K562 (cell line): ENCODE measurements at regions not wholly inside any gene's neighbourhood (a gene's known extent, or its start where the extent isn't known, plus 50 kb on each side); places are given as distances from the start of the nearest gene placed in this dataset.

ENCODE experiments used
- ATAC-seq: fragments of 200-7000 bp; cut with Tn5 transposase; 3 replicates; pipeline ENCODE4 v1.9.1; 2020; ENCODE audit warnings: moderate library complexity
- BruUV-seq: library from RNA; stranded (reverse); fragments of 400-500 nt; replicated peaks from 2 replicates; lab custom pipeline; 2021; lab: Mats Ljungman, UMichigan
- CTCF ChIA-PET: fragments of 300-600 bp; formaldehyde crosslinking; extraction: SDS; loops from one replicate; lab custom pipeline; 2021; ENCODE audit warnings: low intra/inter-chr PET ratio; lab: Yijun Ruan, JAX
- POLR2A ChIA-PET: fragments of 300-600, 350-650 bp; sonication (Branson Sonifier 250); formaldehyde crosslinking; extraction: SDS; loops from one replicate; lab custom pipeline; 2021; ENCODE audit warnings: antibody characterized with exemption, inconsistent platforms; lab: Yijun Ruan, JAX
- DNase-seq, 4 experiments: peaks; one replicate each; pipeline versions ENCODE4 v3.0.0 to v3.0.0-alpha.2; 2011 to 2018; ENCODE audit warnings: low spot score in 3 of 4, mixed read lengths in 3 of 4; ENCODE audit errors: extremely low read depth in 1 of 4
- FAIRE-seq: peaks from 2 replicates; lab custom pipeline; 2011; peaks lifted over from hg19 to GRCh38; lab: Jason Lieb, UNC
- H2AFZ ChIP-seq: 2 replicates; pipeline ENCODE4 v1.6.0; 2011; ENCODE audit warnings: low read depth, low read length, control low read depth, inconsistent platforms
- H3K27ac ChIP-seq: fragments of 200-600 bp; 3 replicates; pipeline ENCODE4 v1.8.0; 2011; ENCODE audit warnings: low read depth, mild to moderate bottlenecking, control low read depth, inconsistent platforms, low read length, moderate library complexity, mixed read lengths; ENCODE audit errors: extremely low read depth
- H3K27me3 ChIP-seq, 2 experiments: fragments of 300-600 bp in 1 of 2; 2 replicates in 1 of 2; 3 replicates in 1 of 2; pipeline versions ENCODE4 v1.6.0 to v1.8.0; 2011; ENCODE audit warnings: inconsistent platforms in 2 of 2, low read length in 2 of 2, mild to moderate bottlenecking in 1 of 2, mixed read lengths in 1 of 2, moderate library complexity in 1 of 2; ENCODE audit not compliant: control insufficient read depth in 2 of 2, insufficient read depth in 2 of 2
- H3K36me3 ChIP-seq: fragments of 300-600 bp; 3 replicates; pipeline ENCODE4 v1.8.0; 2011; ENCODE audit warnings: mild to moderate bottlenecking, low read length, inconsistent platforms; ENCODE audit not compliant: control insufficient read depth, insufficient read depth
- H3K4me1 ChIP-seq, 2 experiments: fragments of 200-600 bp in 1 of 2; replicated peaks in 1 of 2; 2 replicates in 1 of 2; 3 replicates in 1 of 2; pipeline versions ENCODE4 v1.5.1 to v1.8.0; 2011; ENCODE audit warnings: inconsistent platforms in 2 of 2, low read length in 2 of 2, mild to moderate bottlenecking in 1 of 2, mixed read lengths in 1 of 2, moderate library complexity in 1 of 2; ENCODE audit not compliant: control insufficient read depth in 2 of 2, insufficient read depth in 2 of 2
- H3K4me2 ChIP-seq: 2 replicates; pipeline ENCODE4 v1.6.1; 2011; ENCODE audit warnings: low read length, control low read depth, inconsistent platforms, mixed read lengths; ENCODE audit not compliant: insufficient read depth
- H3K4me3 ChIP-seq: fragments of 200-600 bp; sonication (generic), shearing (Covaris generic); 2 replicates; pipeline ENCODE4 v1.5.1; 2016; ENCODE audit warnings: control low read depth, inconsistent platforms
- H3K79me2 ChIP-seq: fragments of 200-600 bp; 3 replicates; pipeline ENCODE4 v1.8.0; 2011; ENCODE audit warnings: low read length, inconsistent platforms; ENCODE audit not compliant: control insufficient read depth, insufficient read depth
- H3K9ac ChIP-seq, 2 experiments: 2 replicates each; pipeline versions ENCODE4 v1.6.0 to v1.6.1; 2011; ENCODE audit warnings: low read depth in 2 of 2, low read length in 2 of 2, control low read depth in 1 of 2, inconsistent platforms in 1 of 2, mild to moderate bottlenecking in 1 of 2, mixed read lengths in 1 of 2; ENCODE audit not compliant: insufficient read depth in 1 of 2
- H3K9me1 ChIP-seq: one replicate; pipeline ENCODE4 v1.6.0; 2011; ENCODE audit warnings: inconsistent platforms, mild to moderate bottlenecking, low read length, moderate library complexity; ENCODE audit not compliant: control insufficient read depth, insufficient read depth
- H3K9me3 ChIP-seq: replicated peaks from 2 replicates; pipeline ENCODE4 v1.5.1; 2011; ENCODE audit warnings: low read depth, low read length, inconsistent platforms; ENCODE audit not compliant: control insufficient read depth, insufficient read depth
- H4K20me1 ChIP-seq: replicated peaks from 2 replicates; pipeline ENCODE4 v1.6.1; 2011; ENCODE audit warnings: low read length, inconsistent platforms, mixed read lengths; ENCODE audit not compliant: control insufficient read depth, insufficient read depth
- MTA1 ChIP-seq: fragments of 450-650 bp; IDR thresholded peaks from 2 replicates; pipeline ENCODE4 v1.6.1; 2017; ENCODE audit warnings: borderline replicate concordance
- MYC ChIP-seq, 2 experiments: fragments of 250-450 bp in 1 of 2; sonication (Bioruptor Pico) in 1 of 2; IDR thresholded peaks; 2 replicates each; pipeline versions ENCODE4 v1.5.1 to v1.6.1; 2012 to 2021; ENCODE audit warnings: low read depth in 2 of 2, borderline replicate concordance in 1 of 2, improper control_type of control experiment in 1 of 2, low read length in 1 of 2, mild to moderate bottlenecking in 1 of 2, moderate library complexity in 1 of 2
- NFIX ChIP-seq: fragments of 250-450 bp; sonication (Bioruptor Pico); IDR thresholded peaks from 2 replicates; pipeline ENCODE4 v1.4.0; 2020; ENCODE audit warnings: low read depth, mild to moderate bottlenecking, moderate library complexity
- RUNX1 ChIP-seq: sonication (generic); IDR thresholded peaks from 2 replicates; pipeline ENCODE4 v1.6.1; 2016; ENCODE audit warnings: antibody characterized with exemption, low read depth
- ZC3H8 ChIP-seq: fragments of 450-650 bp; IDR thresholded peaks from 2 replicates; pipeline ENCODE4 v1.6.1; 2017
- ZNF263 ChIP-seq: sonication (generic); formaldehyde crosslinking; IDR thresholded peaks from 2 replicates; pipeline ENCODE4 v1.8.0; 2022; ENCODE audit warnings: mild to moderate bottlenecking, missing genetic modification reagents, borderline replicate concordance
- WGBS: fragments of 100-300 bp; shearing (Covaris generic); methylation state at CpG from one replicate; pipeline ENCODE4 v1.1.6; 2016; ENCODE audit warnings: low coverage, mixed read lengths; ENCODE audit not compliant: insufficient coverage; ENCODE audit errors: missing lambda C conversion rate; 5-methylcytosine and 5-hydroxymethylcytosine counted together
- in situ Hi-C: fragments of 300-500 bp; cut with MboI; formaldehyde crosslinking; loops from 4 replicates; pipeline ENCODE4 v1.15.0; 2018; ENCODE audit warnings: inconsistent platforms, mixed read lengths
- intact Hi-C: fragments of 100-400 bp; cut with micrococcal nuclease; formaldehyde crosslinking; loops from 2 replicates; pipeline ENCODE4 v1.14.2; 2022
- TF ChIP-seq, protein P1 (sequence below): sonication (generic); formaldehyde crosslinking; IDR thresholded peaks from 2 replicates; pipeline ENCODE4 v1.8.1; 2023; ENCODE audit warnings: mild to moderate bottlenecking, missing genetic modification reagents
- TF ChIP-seq, protein P2 (sequence below): fragments of 200-600 bp; sonication (generic); IDR thresholded peaks from one replicate; pipeline ENCODE4 v1.6.1; 2012; ENCODE audit warnings: mild to moderate bottlenecking, low read depth, low read length, inconsistent platforms
- TF ChIP-seq, protein P3 (sequence below), 3 experiments: fragments of 200-800 bp in 1 of 3; sonication (Bioruptor generic) in 1 of 3; sonication (generic) in 1 of 3; formaldehyde crosslinking in 1 of 3; IDR thresholded peaks; 2 replicates each; pipeline versions ENCODE4 v1.6.1 to v1.8.0; 2016 to 2022; ENCODE audit warnings: mild to moderate bottlenecking in 2 of 3, missing compliant biosample characterization in 2 of 3, missing genetic modification characterization in 2 of 3, missing genetic modification reagents in 1 of 3

DNA sequence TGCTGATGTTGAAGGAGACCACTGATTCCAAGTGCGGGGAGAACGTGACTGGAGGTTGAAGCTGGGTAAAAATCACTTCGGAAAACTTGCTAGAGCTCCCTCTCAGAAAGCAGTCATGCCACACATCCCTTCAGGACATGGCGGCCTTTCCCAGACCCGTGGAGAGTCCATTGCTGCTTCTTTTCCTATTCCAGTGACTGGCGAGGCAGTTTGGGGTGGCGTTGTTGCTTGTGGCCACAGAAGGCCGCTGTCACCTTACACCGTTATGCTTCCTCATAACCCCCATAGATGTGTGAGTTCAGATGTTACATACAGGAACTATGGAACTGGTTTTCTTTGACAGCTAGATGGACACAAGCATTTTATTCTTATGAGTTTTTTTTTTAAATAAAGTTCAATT is 235.6 kb upstream of the POM121L12 start:
- Histone ChIP-seq H3K9me1 (no peaks in the 10 kb centered on the region), H3K9ac (no peak overlapping the region), H4K20me1 (no peaks in the 10 kb centered on the region), H3K36me3 (no peaks in the 10 kb centered on the region), H3K79me2 (no peaks in the 10 kb centered on the region), H3K4me2 (no peak overlapping the region), H3K4me1 (no peaks in the 10 kb centered on the region), H2AFZ (no peak overlapping the region), H3K27ac (no peak overlapping the region), H3K4me3 (no peak overlapping the region), H3K27me3 (no peaks in the 10 kb centered on the region), H3K9me3 (no peaks in the 10 kb centered on the region)
- FAIRE-seq, result no peak
- CTCF ChIA-PET, result no interaction called here
- BruUV-seq, result no TSS peak
- POLR2A ChIA-PET, result no interaction called here
- no peak for ATAC-seq
- DNase-seq, result no peak
- 1% methylated on average over 9 of the region's 9 CpGs for WGBS
- in situ Hi-C loops, result no loop called here
- intact Hi-C loops, result no loop called here
- TF ChIP-seq ZNF263 (CRISPR knock-in tag) (no peak), RUNX1 (no peak), MTA1 (no peak), ZC3H8 (no peak), MYC (IDR thresholded peaks at IDR 0.05; ENCODE audit: low read depth, low read length) (no peak), MYC (CRISPR knock-in tag; IDR thresholded peaks at IDR 0.05; ENCODE audit: borderline replicate concordance, low read depth) (no peak), NFIX (CRISPR knock-in tag) (no peak)
- TF ChIP-seq, protein P1, sequence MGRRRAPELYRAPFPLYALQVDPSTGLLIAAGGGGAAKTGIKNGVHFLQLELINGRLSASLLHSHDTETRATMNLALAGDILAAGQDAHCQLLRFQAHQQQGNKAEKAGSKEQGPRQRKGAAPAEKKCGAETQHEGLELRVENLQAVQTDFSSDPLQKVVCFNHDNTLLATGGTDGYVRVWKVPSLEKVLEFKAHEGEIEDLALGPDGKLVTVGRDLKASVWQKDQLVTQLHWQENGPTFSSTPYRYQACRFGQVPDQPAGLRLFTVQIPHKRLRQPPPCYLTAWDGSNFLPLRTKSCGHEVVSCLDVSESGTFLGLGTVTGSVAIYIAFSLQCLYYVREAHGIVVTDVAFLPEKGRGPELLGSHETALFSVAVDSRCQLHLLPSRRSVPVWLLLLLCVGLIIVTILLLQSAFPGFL, result no peak
- TF ChIP-seq, protein P2, sequence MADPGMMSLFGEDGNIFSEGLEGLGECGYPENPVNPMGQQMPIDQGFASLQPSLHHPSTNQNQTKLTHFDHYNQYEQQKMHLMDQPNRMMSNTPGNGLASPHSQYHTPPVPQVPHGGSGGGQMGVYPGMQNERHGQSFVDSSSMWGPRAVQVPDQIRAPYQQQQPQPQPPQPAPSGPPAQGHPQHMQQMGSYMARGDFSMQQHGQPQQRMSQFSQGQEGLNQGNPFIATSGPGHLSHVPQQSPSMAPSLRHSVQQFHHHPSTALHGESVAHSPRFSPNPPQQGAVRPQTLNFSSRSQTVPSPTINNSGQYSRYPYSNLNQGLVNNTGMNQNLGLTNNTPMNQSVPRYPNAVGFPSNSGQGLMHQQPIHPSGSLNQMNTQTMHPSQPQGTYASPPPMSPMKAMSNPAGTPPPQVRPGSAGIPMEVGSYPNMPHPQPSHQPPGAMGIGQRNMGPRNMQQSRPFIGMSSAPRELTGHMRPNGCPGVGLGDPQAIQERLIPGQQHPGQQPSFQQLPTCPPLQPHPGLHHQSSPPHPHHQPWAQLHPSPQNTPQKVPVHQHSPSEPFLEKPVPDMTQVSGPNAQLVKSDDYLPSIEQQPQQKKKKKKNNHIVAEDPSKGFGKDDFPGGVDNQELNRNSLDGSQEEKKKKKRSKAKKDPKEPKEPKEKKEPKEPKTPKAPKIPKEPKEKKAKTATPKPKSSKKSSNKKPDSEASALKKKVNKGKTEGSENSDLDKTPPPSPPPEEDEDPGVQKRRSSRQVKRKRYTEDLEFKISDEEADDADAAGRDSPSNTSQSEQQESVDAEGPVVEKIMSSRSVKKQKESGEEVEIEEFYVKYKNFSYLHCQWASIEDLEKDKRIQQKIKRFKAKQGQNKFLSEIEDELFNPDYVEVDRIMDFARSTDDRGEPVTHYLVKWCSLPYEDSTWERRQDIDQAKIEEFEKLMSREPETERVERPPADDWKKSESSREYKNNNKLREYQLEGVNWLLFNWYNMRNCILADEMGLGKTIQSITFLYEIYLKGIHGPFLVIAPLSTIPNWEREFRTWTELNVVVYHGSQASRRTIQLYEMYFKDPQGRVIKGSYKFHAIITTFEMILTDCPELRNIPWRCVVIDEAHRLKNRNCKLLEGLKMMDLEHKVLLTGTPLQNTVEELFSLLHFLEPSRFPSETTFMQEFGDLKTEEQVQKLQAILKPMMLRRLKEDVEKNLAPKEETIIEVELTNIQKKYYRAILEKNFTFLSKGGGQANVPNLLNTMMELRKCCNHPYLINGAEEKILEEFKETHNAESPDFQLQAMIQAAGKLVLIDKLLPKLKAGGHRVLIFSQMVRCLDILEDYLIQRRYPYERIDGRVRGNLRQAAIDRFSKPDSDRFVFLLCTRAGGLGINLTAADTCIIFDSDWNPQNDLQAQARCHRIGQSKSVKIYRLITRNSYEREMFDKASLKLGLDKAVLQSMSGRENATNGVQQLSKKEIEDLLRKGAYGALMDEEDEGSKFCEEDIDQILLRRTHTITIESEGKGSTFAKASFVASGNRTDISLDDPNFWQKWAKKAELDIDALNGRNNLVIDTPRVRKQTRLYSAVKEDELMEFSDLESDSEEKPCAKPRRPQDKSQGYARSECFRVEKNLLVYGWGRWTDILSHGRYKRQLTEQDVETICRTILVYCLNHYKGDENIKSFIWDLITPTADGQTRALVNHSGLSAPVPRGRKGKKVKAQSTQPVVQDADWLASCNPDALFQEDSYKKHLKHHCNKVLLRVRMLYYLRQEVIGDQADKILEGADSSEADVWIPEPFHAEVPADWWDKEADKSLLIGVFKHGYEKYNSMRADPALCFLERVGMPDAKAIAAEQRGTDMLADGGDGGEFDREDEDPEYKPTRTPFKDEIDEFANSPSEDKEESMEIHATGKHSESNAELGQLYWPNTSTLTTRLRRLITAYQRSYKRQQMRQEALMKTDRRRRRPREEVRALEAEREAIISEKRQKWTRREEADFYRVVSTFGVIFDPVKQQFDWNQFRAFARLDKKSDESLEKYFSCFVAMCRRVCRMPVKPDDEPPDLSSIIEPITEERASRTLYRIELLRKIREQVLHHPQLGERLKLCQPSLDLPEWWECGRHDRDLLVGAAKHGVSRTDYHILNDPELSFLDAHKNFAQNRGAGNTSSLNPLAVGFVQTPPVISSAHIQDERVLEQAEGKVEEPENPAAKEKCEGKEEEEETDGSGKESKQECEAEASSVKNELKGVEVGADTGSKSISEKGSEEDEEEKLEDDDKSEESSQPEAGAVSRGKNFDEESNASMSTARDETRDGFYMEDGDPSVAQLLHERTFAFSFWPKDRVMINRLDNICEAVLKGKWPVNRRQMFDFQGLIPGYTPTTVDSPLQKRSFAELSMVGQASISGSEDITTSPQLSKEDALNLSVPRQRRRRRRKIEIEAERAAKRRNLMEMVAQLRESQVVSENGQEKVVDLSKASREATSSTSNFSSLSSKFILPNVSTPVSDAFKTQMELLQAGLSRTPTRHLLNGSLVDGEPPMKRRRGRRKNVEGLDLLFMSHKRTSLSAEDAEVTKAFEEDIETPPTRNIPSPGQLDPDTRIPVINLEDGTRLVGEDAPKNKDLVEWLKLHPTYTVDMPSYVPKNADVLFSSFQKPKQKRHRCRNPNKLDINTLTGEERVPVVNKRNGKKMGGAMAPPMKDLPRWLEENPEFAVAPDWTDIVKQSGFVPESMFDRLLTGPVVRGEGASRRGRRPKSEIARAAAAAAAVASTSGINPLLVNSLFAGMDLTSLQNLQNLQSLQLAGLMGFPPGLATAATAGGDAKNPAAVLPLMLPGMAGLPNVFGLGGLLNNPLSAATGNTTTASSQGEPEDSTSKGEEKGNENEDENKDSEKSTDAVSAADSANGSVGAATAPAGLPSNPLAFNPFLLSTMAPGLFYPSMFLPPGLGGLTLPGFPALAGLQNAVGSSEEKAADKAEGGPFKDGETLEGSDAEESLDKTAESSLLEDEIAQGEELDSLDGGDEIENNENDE, result no peak
- TF ChIP-seq, protein P3, sequence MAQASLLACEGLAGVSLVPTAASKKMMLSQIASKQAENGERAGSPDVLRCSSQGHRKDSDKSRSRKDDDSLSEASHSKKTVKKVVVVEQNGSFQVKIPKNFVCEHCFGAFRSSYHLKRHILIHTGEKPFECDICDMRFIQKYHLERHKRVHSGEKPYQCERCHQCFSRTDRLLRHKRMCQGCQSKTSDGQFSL (CRISPR knock-in tag; IDR thresholded peaks at IDR 0.05), result no peak
- TF ChIP-seq, protein P3 (tag; IDR thresholded peaks at IDR 0.05), result no peak
